Neural progenitor cell (in vitro differentiated cells): ENCODE measurements at regions not wholly inside any gene's neighbourhood (a gene's known extent, or its start where the extent isn't known, plus 50 kb on each side); places are given as distances from the start of the nearest gene placed in this dataset.
"Not testable (repeated sequence)": the region's sequence is repeated elsewhere in the genome, so short reads cannot be mapped to it uniquely, and the experiment has no call there.

Source experiments
- DNase-seq: peaks from one replicate; pipeline ENCODE4 v3.0.0-alpha.2; 2016; ENCODE audit warnings: low spot score
- H2AFZ ChIP-seq: fragments of 200-600 bp; sonication (generic); replicated peaks from 2 replicates; pipeline ENCODE4 v1.6.1; 2016; ENCODE audit warnings: antibody characterized with exemption
- H3F3A ChIP-seq: fragments of 200-600 bp; sonication (generic); 2 replicates; pipeline ENCODE4 v1.6.1; 2016; ENCODE audit warnings: antibody characterized with exemption, low read depth
- H3K27ac ChIP-seq: fragments of 200-600 bp; sonication (generic); 2 replicates; pipeline ENCODE4 v1.5.1; 2016; ENCODE audit warnings: mild to moderate bottlenecking
- H3K27me3 ChIP-seq: fragments of 200-600 bp; sonication (generic); 2 replicates; pipeline ENCODE4 v1.6.1; 2016; ENCODE audit warnings: mild to moderate bottlenecking, moderate library complexity
- H3K36me3 ChIP-seq: fragments of 200-600 bp; sonication (generic); 2 replicates; pipeline ENCODE4 v1.5.1; 2016
- H3K4me1 ChIP-seq: fragments of 200-600 bp; sonication (generic); 2 replicates; pipeline ENCODE4 v1.6.1; 2016; ENCODE audit warnings: mixed run types
- H3K4me2 ChIP-seq: fragments of 200-600 bp; sonication (generic); 2 replicates; pipeline ENCODE4 v1.6.1; 2016
- H3K4me3 ChIP-seq: fragments of 200-600 bp; sonication (generic); 2 replicates; pipeline ENCODE4 v1.5.1; 2016
- H3K79me2 ChIP-seq: fragments of 200-600 bp; sonication (generic); 2 replicates; pipeline ENCODE4 v1.6.1; 2016; ENCODE audit warnings: low read depth
- H3K9ac ChIP-seq: fragments of 200-600 bp; sonication (generic); 2 replicates; pipeline ENCODE4 v1.6.1; 2016
- H3K9me3 ChIP-seq: fragments of 200-600 bp; sonication (generic); 2 replicates; pipeline ENCODE4 v1.5.1; 2016; ENCODE audit warnings: low read depth
- H4K20me1 ChIP-seq: fragments of 200-600 bp; sonication (generic); 2 replicates; pipeline ENCODE4 v1.6.1; 2016; ENCODE audit warnings: low read depth
- H3K27ac Mint-ChIP-seq: 3 replicates; pipeline ENCODE4 v1.8.0; 2021; ENCODE audit warnings: mixed read lengths
- H3K27me3 Mint-ChIP-seq: 2 replicates; pipeline ENCODE4 v1.8.0; 2022; ENCODE audit warnings: low read depth, mild to moderate bottlenecking, inconsistent platforms, moderate library complexity, mixed read lengths; ENCODE audit not compliant: insufficient read depth
- H3K36me3 Mint-ChIP-seq: 3 replicates; pipeline ENCODE4 v1.8.0; 2021; ENCODE audit warnings: mixed read lengths
- H3K4me1 Mint-ChIP-seq: 3 replicates; pipeline ENCODE4 v1.8.0; 2021; ENCODE audit warnings: mixed read lengths
- H3K4me3 Mint-ChIP-seq: 3 replicates; pipeline ENCODE4 v1.8.0; 2021; ENCODE audit warnings: mild to moderate bottlenecking, moderate library complexity, mixed read lengths
- H3K9me3 Mint-ChIP-seq: 3 replicates; pipeline ENCODE4 v1.8.0; 2020; ENCODE audit warnings: mixed read lengths
- EZH2 ChIP-seq: fragments of 200-600 bp; sonication (generic); IDR thresholded peaks from 2 replicates; pipeline ENCODE4 v1.6.1; 2017; ENCODE audit warnings: antibody characterized with exemption, mild to moderate bottlenecking, moderate library complexity
- EZH2phosphoT487 ChIP-seq: fragments of 200-600 bp; sonication (generic); IDR thresholded peaks from 2 replicates; pipeline ENCODE4 v1.6.1; 2017; ENCODE audit warnings: antibody characterized with exemption
- TF ChIP-seq, protein P1 (sequence below): fragments of 200-600 bp; sonication (generic); IDR thresholded peaks from 2 replicates; pipeline ENCODE4 v1.5.1; 2017; ENCODE audit warnings: antibody characterized with exemption, mild to moderate bottlenecking

DNA sequence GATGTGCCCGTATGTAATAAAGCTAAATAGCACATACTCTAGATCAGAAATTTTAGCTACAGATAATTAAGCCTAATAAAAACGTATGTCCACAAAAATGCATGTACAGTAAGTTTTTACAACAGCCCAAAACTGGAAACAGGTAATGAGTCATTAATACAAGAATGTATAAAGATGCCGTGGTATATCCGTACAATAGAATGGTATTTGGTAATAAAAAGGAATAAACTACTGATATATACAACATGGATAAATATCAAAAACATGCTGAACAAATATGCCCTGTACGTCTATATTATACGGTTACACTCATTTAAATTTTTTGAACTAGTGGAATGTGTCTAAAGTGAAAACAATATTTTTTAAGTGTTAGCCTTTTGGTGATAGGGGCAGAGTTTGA is 128.2 kb upstream of the ADGRB3 start:
- Histone ChIP-seq H4K20me1 (no peaks in the 10 kb centered on the region), H3F3A (no peaks in the 10 kb centered on the region), H3K27ac (no peak overlapping the region), H2AFZ (no peak overlapping the region), H3K36me3 (no peaks in the 10 kb centered on the region), H3K9me3 (no peaks in the 10 kb centered on the region), H3K4me3 (no peak overlapping the region), H3K27me3 (no peaks in the 10 kb centered on the region), H3K9ac (no peak overlapping the region), H3K4me2 (no peak overlapping the region), H3K79me2 (no peaks in the 10 kb centered on the region), H3K4me1 (no peaks in the 10 kb centered on the region)
- H3K4me3 Mint-ChIP-seq = no peak overlapping the region
- TF ChIP-seq EZH2phosphoT487 (no peak), EZH2 (no peak)
- TF ChIP-seq, protein P1, sequence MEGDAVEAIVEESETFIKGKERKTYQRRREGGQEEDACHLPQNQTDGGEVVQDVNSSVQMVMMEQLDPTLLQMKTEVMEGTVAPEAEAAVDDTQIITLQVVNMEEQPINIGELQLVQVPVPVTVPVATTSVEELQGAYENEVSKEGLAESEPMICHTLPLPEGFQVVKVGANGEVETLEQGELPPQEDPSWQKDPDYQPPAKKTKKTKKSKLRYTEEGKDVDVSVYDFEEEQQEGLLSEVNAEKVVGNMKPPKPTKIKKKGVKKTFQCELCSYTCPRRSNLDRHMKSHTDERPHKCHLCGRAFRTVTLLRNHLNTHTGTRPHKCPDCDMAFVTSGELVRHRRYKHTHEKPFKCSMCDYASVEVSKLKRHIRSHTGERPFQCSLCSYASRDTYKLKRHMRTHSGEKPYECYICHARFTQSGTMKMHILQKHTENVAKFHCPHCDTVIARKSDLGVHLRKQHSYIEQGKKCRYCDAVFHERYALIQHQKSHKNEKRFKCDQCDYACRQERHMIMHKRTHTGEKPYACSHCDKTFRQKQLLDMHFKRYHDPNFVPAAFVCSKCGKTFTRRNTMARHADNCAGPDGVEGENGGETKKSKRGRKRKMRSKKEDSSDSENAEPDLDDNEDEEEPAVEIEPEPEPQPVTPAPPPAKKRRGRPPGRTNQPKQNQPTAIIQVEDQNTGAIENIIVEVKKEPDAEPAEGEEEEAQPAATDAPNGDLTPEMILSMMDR = no peak
- peaks cover 3% of the 10 kb centered on the region for H3K4me1 Mint-ChIP-seq
- no peaks in the 10 kb centered on the region for H3K9me3 Mint-ChIP-seq
- DNase-seq = no peak
- H3K36me3 Mint-ChIP-seq = no peaks in the 10 kb centered on the region
- H3K27ac Mint-ChIP-seq = no peak overlapping the region
- no peaks in the 10 kb centered on the region for H3K27me3 Mint-ChIP-seq

DNA sequence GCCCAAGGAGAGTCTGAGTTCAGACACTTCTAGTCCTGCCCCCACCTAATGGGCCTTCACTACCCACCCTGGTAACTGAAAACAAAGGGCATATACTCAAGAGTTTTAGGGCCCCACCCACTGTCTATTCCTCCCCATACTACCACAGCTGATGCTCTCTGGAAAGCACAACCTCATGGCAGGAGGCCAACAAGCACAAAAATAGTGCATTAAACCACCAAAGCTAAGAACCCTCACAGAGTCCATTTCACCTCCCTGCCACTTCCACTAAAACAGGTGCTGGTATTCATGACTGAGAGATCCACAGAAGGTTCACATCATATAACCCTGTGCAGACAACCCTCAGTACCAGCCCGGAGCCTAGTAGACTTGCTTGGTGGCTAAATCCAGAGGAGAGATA is 132.1 kb upstream of the ADGRB3 start:
- H3K4me1 ChIP-seq = no peaks in the 10 kb centered on the region
- H3K4me3 Mint-ChIP-seq = no peak overlapping the region
- no peak overlapping the region for H2AFZ ChIP-seq
- no peaks in the 10 kb centered on the region for H3K36me3 Mint-ChIP-seq
- no peaks in the 10 kb centered on the region for H3K79me2 ChIP-seq
- no peak overlapping the region for H3K27ac Mint-ChIP-seq
- H3K27me3 ChIP-seq = no peaks in the 10 kb centered on the region
- H3K36me3 ChIP-seq = no peaks in the 10 kb centered on the region
- no peaks in the 10 kb centered on the region for H3K27me3 Mint-ChIP-seq
- H3K4me2 ChIP-seq = no peak overlapping the region
- H3F3A ChIP-seq = no peaks in the 10 kb centered on the region
- no peaks in the 10 kb centered on the region for H3K9me3 Mint-ChIP-seq
- no peak overlapping the region for H3K9ac ChIP-seq
- no peaks in the 10 kb centered on the region for H3K4me1 Mint-ChIP-seq
- no peak for DNase-seq
- TF ChIP-seq, protein P1 = no peak
- TF ChIP-seq EZH2phosphoT487 = no peak
- TF ChIP-seq EZH2 = no peak
- H3K9me3 ChIP-seq = no peaks in the 10 kb centered on the region
- no peak overlapping the region for H3K4me3 ChIP-seq
- no peaks in the 10 kb centered on the region for H4K20me1 ChIP-seq
- no peak overlapping the region for H3K27ac ChIP-seq

DNA sequence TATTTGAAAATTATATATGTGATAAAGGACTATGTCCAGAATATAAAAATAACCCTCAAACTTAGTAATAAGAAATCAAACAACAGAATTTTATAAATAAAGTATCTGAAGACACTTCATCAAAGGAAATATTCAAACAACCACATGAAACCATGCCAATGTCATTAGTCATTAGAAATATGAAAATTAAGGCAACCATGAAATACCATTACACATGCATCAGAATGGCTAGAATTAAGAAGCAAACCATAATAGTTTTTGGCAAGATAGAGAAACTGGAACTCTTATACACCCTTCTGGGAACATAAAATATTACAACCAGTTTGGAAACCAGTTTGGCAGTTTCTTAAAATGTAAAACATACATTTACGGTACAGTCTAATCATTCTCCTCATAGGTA is 137.2 kb upstream of the ADGRB3 start:
- no peak overlapping the region for H3K27ac ChIP-seq
- H3K4me1 ChIP-seq = no peaks in the 10 kb centered on the region
- no peaks in the 10 kb centered on the region for H3K27me3 ChIP-seq
- Mint-ChIP-seq H3K4me3 (no peak overlapping the region), H3K27ac (no peak overlapping the region), H3K27me3 (peaks cover 2% of the 10 kb centered on the region), H3K36me3 (no peaks in the 10 kb centered on the region), H3K9me3 (no peaks in the 10 kb centered on the region), H3K4me1 (no peaks in the 10 kb centered on the region)
- DNase-seq = no peak
- no peak overlapping the region for H3K4me2 ChIP-seq
- no peak overlapping the region for H3K4me3 ChIP-seq
- no peaks in the 10 kb centered on the region for H3K36me3 ChIP-seq
- H3K79me2 ChIP-seq = no peaks in the 10 kb centered on the region
- no peaks in the 10 kb centered on the region for H3F3A ChIP-seq
- no peak for TF ChIP-seq EZH2
- TF ChIP-seq, protein P1 = no peak
- no peak for TF ChIP-seq EZH2phosphoT487
- no peak overlapping the region for H3K9ac ChIP-seq
- H3K9me3 ChIP-seq = no peaks in the 10 kb centered on the region
- H2AFZ ChIP-seq = no peak overlapping the region
- H4K20me1 ChIP-seq = no peaks in the 10 kb centered on the region

DNA sequence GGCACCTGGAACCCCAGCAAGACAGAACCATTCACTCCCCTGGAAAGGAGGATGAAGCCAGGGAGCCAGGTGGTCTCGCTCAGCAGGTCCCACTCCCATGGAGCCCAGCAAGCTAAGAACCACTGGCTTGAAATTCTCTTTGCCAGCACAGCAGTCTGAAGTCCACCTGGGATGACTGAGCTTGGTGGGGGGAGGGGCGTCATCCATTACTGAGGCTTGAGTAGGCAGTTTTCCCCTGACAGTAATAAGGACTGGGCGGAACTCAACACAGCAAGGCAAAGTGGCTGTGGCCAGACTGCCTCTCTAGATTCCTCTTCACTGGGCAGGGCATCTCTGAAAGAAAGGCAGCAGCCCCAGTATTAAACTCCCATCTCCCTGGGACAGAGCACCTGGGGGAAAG is 140.2 kb upstream of the ADGRB3 start:
- H3K27ac Mint-ChIP-seq, H4K20me1 ChIP-seq, H3K9ac ChIP-seq, H3K4me1 Mint-ChIP-seq, H3K9me3 ChIP-seq, H3K4me3 ChIP-seq, H3K4me1 ChIP-seq, H3K79me2 ChIP-seq, H3F3A ChIP-seq, H3K36me3 ChIP-seq, H3K27me3 Mint-ChIP-seq, H3K36me3 Mint-ChIP-seq, H3K4me2 ChIP-seq, H3K9me3 Mint-ChIP-seq, H2AFZ ChIP-seq, H3K27ac ChIP-seq, H3K4me3 Mint-ChIP-seq, DNase-seq, H3K27me3 ChIP-seq: not testable (repeated sequence)
